H9 (cell line): ENCODE measurements at regions not wholly inside any gene's neighbourhood (a gene's known extent, or its start where the extent isn't known, plus 50 kb on each side); places are given as distances from the start of the nearest gene placed in this dataset.

ENCODE experiments used
- DNase-seq: peaks from one replicate; pipeline ENCODE4 v3.0.0-alpha.2; 2017
- H2AFZ ChIP-seq: one replicate; pipeline ENCODE4 v1.6.1; 2013; ENCODE audit warnings: mild to moderate bottlenecking, low read length, control low read depth, moderate library complexity
- H2AK5ac ChIP-seq: 2 replicates; pipeline ENCODE4 v1.6.1; 2013; ENCODE audit warnings: low read length, control low read depth, mixed read lengths; ENCODE audit not compliant: insufficient read length
- H2BK120ac ChIP-seq: one replicate; pipeline ENCODE4 v1.6.1; 2013; ENCODE audit warnings: low read depth, mild to moderate bottlenecking, low read length, control low read depth, inconsistent platforms; ENCODE audit not compliant: poor library complexity, severe bottlenecking
- H2BK12ac ChIP-seq: 2 replicates; pipeline ENCODE4 v1.6.1; 2013; ENCODE audit warnings: low read length, control low read depth, mixed read lengths, low read depth; ENCODE audit not compliant: insufficient read length
- H2BK15ac ChIP-seq: 2 replicates; pipeline ENCODE4 v1.6.1; 2013; ENCODE audit warnings: low read depth, low read length, control low read depth
- H2BK20ac ChIP-seq: one replicate; pipeline ENCODE4 v1.6.1; 2013; ENCODE audit warnings: low read depth, mild to moderate bottlenecking, low read length, control low read depth, inconsistent platforms; ENCODE audit not compliant: poor library complexity, severe bottlenecking
- H2BK5ac ChIP-seq: 2 replicates; pipeline ENCODE4 v1.6.1; 2013; ENCODE audit warnings: low read length, control low read depth, mixed read lengths; ENCODE audit not compliant: insufficient read length
- H3K14ac ChIP-seq: 2 replicates; pipeline ENCODE4 v1.6.1; 2013; ENCODE audit warnings: low read length, control low read depth; ENCODE audit not compliant: insufficient read depth
- H3K18ac ChIP-seq: 2 replicates; pipeline ENCODE4 v1.6.1; 2013; ENCODE audit warnings: low read depth, mild to moderate bottlenecking, mixed read lengths, low read length, control low read depth; ENCODE audit not compliant: insufficient read length
- H3K23ac ChIP-seq: 2 replicates; pipeline ENCODE4 v1.6.1; 2013; ENCODE audit warnings: low read length, control low read depth, mixed read lengths, low read depth; ENCODE audit not compliant: insufficient read length
- H3K23me2 ChIP-seq: 2 replicates; pipeline ENCODE4 v1.6.1; 2013; ENCODE audit warnings: low read depth, mild to moderate bottlenecking, mixed read lengths, low read length, control low read depth; ENCODE audit not compliant: insufficient read length, poor library complexity, severe bottlenecking
- H3K27ac ChIP-seq: 2 replicates; pipeline ENCODE4 v1.5.1; 2013; ENCODE audit warnings: low read length, control low read depth, mixed read lengths, low read depth; ENCODE audit not compliant: insufficient read length
- H3K27me3 ChIP-seq: 2 replicates; pipeline ENCODE4 v1.6.1; 2013; ENCODE audit warnings: low read length, control low read depth, inconsistent platforms; ENCODE audit not compliant: insufficient read depth
- H3K4ac ChIP-seq: 2 replicates; pipeline ENCODE4 v1.6.1; 2013; ENCODE audit warnings: low read depth, mild to moderate bottlenecking, control low read depth, inconsistent platforms, low read length, moderate library complexity
- H3K4me1 ChIP-seq: 2 replicates; pipeline ENCODE4 v1.6.1; 2013; ENCODE audit warnings: low read length, control low read depth, inconsistent platforms; ENCODE audit not compliant: insufficient read depth
- H3K4me2 ChIP-seq: 2 replicates; pipeline ENCODE4 v1.6.1; 2013; ENCODE audit warnings: low read length, control low read depth, mixed read lengths; ENCODE audit not compliant: insufficient read length, insufficient read depth
- H3K56ac ChIP-seq: 2 replicates; pipeline ENCODE4 v1.6.1; 2013; ENCODE audit warnings: low read depth, mild to moderate bottlenecking, mixed read lengths, low read length, control low read depth; ENCODE audit not compliant: insufficient read length
- H3K79me1 ChIP-seq: 2 replicates; pipeline ENCODE4 v1.6.1; 2013; ENCODE audit warnings: low read depth, mild to moderate bottlenecking, moderate library complexity, low read length, control low read depth, inconsistent platforms; ENCODE audit not compliant: insufficient read depth, poor library complexity, severe bottlenecking
- H3K79me2 ChIP-seq: 2 replicates; pipeline ENCODE4 v1.6.1; 2013; ENCODE audit warnings: low read length, control low read depth, inconsistent platforms; ENCODE audit not compliant: insufficient read depth
- H3K9ac ChIP-seq: 2 replicates; pipeline ENCODE4 v1.6.1; 2013; ENCODE audit warnings: low read length, control low read depth, mixed read lengths; ENCODE audit not compliant: insufficient read length; ENCODE audit errors: extremely low read depth
- H3K9me3 ChIP-seq: one replicate; pipeline ENCODE4 v1.6.1; 2013; ENCODE audit warnings: low read depth, low read length, inconsistent platforms; ENCODE audit not compliant: control insufficient read depth
- H3T11ph ChIP-seq: one replicate; pipeline ENCODE4 v1.6.1; 2013; ENCODE audit warnings: mild to moderate bottlenecking, low read length, control low read depth, inconsistent platforms
- H4K20me1 ChIP-seq: one replicate; pipeline ENCODE4 v1.6.1; 2013; ENCODE audit not compliant: control insufficient read depth, insufficient read length, insufficient read depth
- H4K5ac ChIP-seq: 2 replicates; pipeline ENCODE4 v1.6.1; 2013; ENCODE audit warnings: low read depth, mild to moderate bottlenecking, mixed read lengths, low read length, control low read depth; ENCODE audit not compliant: insufficient read length
- H4K8ac ChIP-seq: replicated peaks from 2 replicates; pipeline ENCODE4 v1.6.1; 2013; ENCODE audit warnings: low read length, control low read depth, mixed read lengths, low read depth; ENCODE audit not compliant: insufficient read length
- H4K91ac ChIP-seq: 2 replicates; pipeline ENCODE4 v1.6.1; 2013; ENCODE audit warnings: low read depth, mild to moderate bottlenecking, moderate library complexity, mixed read lengths, low read length, control low read depth; ENCODE audit not compliant: insufficient read length
- H3K27ac Mint-ChIP-seq, 3 experiments: 2 replicates in 2 of 3; 3 replicates in 1 of 3; pipeline ENCODE4 v1.8.0; 2020 to 2021; ENCODE audit warnings: mixed read lengths in 3 of 3, mild to moderate bottlenecking in 1 of 3, moderate library complexity in 1 of 3
- H3K27me3 Mint-ChIP-seq: 2 replicates; pipeline ENCODE4 v1.8.0; 2021; ENCODE audit warnings: low read depth, mild to moderate bottlenecking, moderate library complexity, mixed read lengths
- H3K36me3 Mint-ChIP-seq, 3 experiments: 2 replicates in 2 of 3; 3 replicates in 1 of 3; pipeline ENCODE4 v1.8.0; 2020 to 2021; ENCODE audit warnings: low read depth in 3 of 3, mixed read lengths in 3 of 3; ENCODE audit not compliant: insufficient read depth in 1 of 3
- H3K4me1 Mint-ChIP-seq, 2 experiments: 2 replicates each; pipeline ENCODE4 v1.8.0; 2020; ENCODE audit warnings: mixed read lengths in 2 of 2
- H3K4me3 Mint-ChIP-seq, 2 experiments: 2 replicates in 1 of 2; 3 replicates in 1 of 2; pipeline ENCODE4 v1.8.0; 2020 to 2021; ENCODE audit warnings: mild to moderate bottlenecking in 2 of 2, mixed read lengths in 2 of 2, moderate library complexity in 1 of 2
- H3K9me3 Mint-ChIP-seq, 2 experiments: 2 replicates in 1 of 2; 3 replicates in 1 of 2; pipeline ENCODE4 v1.8.0; 2020; ENCODE audit warnings: mild to moderate bottlenecking in 2 of 2, mixed read lengths in 2 of 2, moderate library complexity in 1 of 2
- WGBS: extraction: QIAGEN DNeasy Blood & Tissue Kit; methylation state at CpG from one replicate; pipeline ENCODE4 v1.1.7; 2013; ENCODE audit warnings: missing lambda C conversion rate, low lambda C conversion rate, mixed read lengths; ENCODE audit not compliant: insufficient read length; ENCODE audit errors: extremely low coverage; 5-methylcytosine and 5-hydroxymethylcytosine counted together
- TF ChIP-seq, protein P1 (sequence below): fragments of 200-600 bp; sonication (generic); conservative IDR thresholded peaks from 3 replicates; pipeline ENCODE4 v1.8.0; 2021; ENCODE audit warnings: antibody characterized with exemption, mild to moderate bottlenecking

DNA sequence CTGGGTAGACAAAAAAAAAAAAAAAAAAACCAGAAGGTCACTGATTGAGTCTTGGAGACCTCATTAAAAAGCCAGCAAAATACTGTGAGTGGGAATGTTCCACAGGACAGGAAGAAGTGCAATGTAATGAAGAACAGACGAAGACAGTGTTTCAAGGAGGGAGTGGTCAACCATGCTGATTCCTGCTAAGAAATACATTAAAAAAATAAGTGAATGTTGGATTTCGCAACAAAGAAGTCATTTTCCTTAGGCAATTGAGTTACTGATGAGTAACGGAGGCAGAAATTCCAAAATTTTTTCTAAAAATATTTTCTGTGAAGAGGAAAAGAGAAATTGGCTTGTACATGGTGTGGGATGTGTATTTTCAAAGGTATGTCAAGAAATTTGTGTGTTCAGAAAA, 94.3 kb upstream of the FAM47B start:
- Histone ChIP-seq H3K56ac (no peak overlapping the region), H2BK20ac (no peak overlapping the region), H3K27me3 (no peaks in the 10 kb centered on the region), H3K27ac (no peak overlapping the region), H2AK5ac (no peak overlapping the region), H2BK12ac (no peak overlapping the region), H4K8ac (no peak overlapping the region), H3K79me2 (no peaks in the 10 kb centered on the region), H2BK120ac (no peak overlapping the region), H3K4me1 (no peaks in the 10 kb centered on the region), H2BK5ac (no peak overlapping the region), H3K23me2 (no peaks in the 10 kb centered on the region), H2AFZ (no peak overlapping the region), H3K4me2 (no peak overlapping the region), H3K23ac (no peak overlapping the region), H3K4ac (no peak overlapping the region), H3K79me1 (no peaks in the 10 kb centered on the region), H3K9me3 (no peaks in the 10 kb centered on the region), H3K18ac (no peak overlapping the region), H4K5ac (no peak overlapping the region), H3K14ac (no peak overlapping the region), H4K91ac (no peak overlapping the region), H3K9ac (no peak overlapping the region), H4K20me1 (no peaks in the 10 kb centered on the region), H2BK15ac (no peak overlapping the region), H3T11ph (no peak overlapping the region)
- no peaks in the 10 kb centered on the region for H3K27me3 Mint-ChIP-seq
- H3K4me1 Mint-ChIP-seq = no peaks in the 10 kb centered on the region
- H3K4me3 Mint-ChIP-seq = no peak overlapping the region
- no peak overlapping the region for H3K27ac Mint-ChIP-seq
- peaks cover 3 to 44% of the 10 kb centered on the region in 2 experiments; a peak in 4 of 5 replicates for H3K9me3 Mint-ChIP-seq
- DNase-seq = no peak
- no peaks in the 10 kb centered on the region; a peak in 1 of 7 replicates for H3K36me3 Mint-ChIP-seq
- TF ChIP-seq, protein P1, sequence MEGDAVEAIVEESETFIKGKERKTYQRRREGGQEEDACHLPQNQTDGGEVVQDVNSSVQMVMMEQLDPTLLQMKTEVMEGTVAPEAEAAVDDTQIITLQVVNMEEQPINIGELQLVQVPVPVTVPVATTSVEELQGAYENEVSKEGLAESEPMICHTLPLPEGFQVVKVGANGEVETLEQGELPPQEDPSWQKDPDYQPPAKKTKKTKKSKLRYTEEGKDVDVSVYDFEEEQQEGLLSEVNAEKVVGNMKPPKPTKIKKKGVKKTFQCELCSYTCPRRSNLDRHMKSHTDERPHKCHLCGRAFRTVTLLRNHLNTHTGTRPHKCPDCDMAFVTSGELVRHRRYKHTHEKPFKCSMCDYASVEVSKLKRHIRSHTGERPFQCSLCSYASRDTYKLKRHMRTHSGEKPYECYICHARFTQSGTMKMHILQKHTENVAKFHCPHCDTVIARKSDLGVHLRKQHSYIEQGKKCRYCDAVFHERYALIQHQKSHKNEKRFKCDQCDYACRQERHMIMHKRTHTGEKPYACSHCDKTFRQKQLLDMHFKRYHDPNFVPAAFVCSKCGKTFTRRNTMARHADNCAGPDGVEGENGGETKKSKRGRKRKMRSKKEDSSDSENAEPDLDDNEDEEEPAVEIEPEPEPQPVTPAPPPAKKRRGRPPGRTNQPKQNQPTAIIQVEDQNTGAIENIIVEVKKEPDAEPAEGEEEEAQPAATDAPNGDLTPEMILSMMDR = no peak
- no CpG with 5 or more reads among the region's 3 CpGs for WGBS
